ENCODE measurements at regions not wholly inside any gene's neighbourhood (a gene's known extent, or its start where the extent isn't known, plus 50 kb on each side); places are given as distances from the start of the nearest gene placed in this dataset.

DNA sequence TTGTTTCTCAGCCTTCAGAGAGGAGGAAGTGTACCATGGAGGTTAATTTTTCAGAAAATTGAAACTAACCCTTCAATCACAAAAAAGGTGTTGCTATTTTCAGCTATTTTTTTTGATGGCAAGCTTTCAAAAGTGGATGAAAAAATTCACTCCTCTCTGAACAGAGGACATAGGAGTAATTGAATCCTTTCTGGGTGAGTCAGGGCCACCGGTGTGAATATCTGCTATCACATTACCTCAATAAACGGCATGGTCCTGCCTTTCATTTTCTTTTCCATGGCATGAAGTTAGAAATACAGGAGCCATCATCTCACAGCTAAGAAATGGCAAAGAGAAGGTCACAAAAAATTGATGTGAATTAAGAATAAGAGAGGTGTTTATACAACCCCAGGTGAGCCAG, 90.2 kb upstream of the CCDC112 start:
- no peak overlapping the region for H3K4ac ChIP-seq (ENCODE audit: low read depth in 1 of 2, low read length in 2 of 2)
- H3K27me3 ChIP-seq (ENCODE audit: control insufficient read depth in 1 of 2, insufficient read depth in 1 of 2, low read length in 2 of 2) = no peaks in the 10 kb centered on the region
- no peak overlapping the region for H2BK12ac ChIP-seq (ENCODE audit: low read length in 2 of 2)
- no peak overlapping the region for H3K18ac ChIP-seq (ENCODE audit: low read depth in 1 of 2, low read length in 2 of 2)
- H3K27ac ChIP-seq (ENCODE audit: low read length, poor library complexity, severe bottlenecking) = no peak overlapping the region
- no peak overlapping the region for H3K4me3 ChIP-seq (ENCODE audit: insufficient read depth in 1 of 2, low read depth in 1 of 2, low read length in 2 of 2)
- H2AFZ ChIP-seq (ENCODE audit: low read depth, low read length) = no peak overlapping the region
- H3K14ac ChIP-seq (ENCODE audit: low read length in 2 of 2) = no peak overlapping the region
- H3K4me1 ChIP-seq (ENCODE audit: control insufficient read depth, insufficient read depth, low read depth, low read length) = no peaks in the 10 kb centered on the region
- no peaks in the 10 kb centered on the region for H3K79me1 ChIP-seq (replicated peaks; ENCODE audit: low read length, poor library complexity, severe bottlenecking)
- no peak overlapping the region for H2AK5ac ChIP-seq (ENCODE audit: low read length, severe bottlenecking)
- no peak overlapping the region for H2BK15ac ChIP-seq (ENCODE audit: low read depth, poor library complexity, severe bottlenecking)
- no peak overlapping the region for H3K4me2 ChIP-seq (ENCODE audit: low read length, poor library complexity, severe bottlenecking)
- H2BK5ac ChIP-seq (ENCODE audit: low read depth, low read length, poor library complexity, severe bottlenecking) = no peak overlapping the region
- no peak for DNase-seq
- no peak overlapping the region for H3K23ac ChIP-seq (ENCODE audit: low read length in 2 of 2)
- no peak overlapping the region for H2BK120ac ChIP-seq (ENCODE audit: low read depth, low read length)
- no peak overlapping the region for H4K8ac ChIP-seq (ENCODE audit: low read length)
- H3K36me3 ChIP-seq (ENCODE audit: control insufficient read depth in 1 of 2, insufficient read depth in 2 of 2, low read depth in 1 of 2, low read length in 2 of 2) = no peaks in the 10 kb centered on the region
- no peak overlapping the region for H4K91ac ChIP-seq (ENCODE audit: low read length)
- H3K9me3 ChIP-seq (ENCODE audit: control insufficient read depth, low read length) = peaks cover 4% of the 10 kb centered on the region
- H3K9ac ChIP-seq (ENCODE audit: low read length) = no peak overlapping the region
- WGBS = 90% methylated on average over 2 of the region's 2 CpGs

DNA sequence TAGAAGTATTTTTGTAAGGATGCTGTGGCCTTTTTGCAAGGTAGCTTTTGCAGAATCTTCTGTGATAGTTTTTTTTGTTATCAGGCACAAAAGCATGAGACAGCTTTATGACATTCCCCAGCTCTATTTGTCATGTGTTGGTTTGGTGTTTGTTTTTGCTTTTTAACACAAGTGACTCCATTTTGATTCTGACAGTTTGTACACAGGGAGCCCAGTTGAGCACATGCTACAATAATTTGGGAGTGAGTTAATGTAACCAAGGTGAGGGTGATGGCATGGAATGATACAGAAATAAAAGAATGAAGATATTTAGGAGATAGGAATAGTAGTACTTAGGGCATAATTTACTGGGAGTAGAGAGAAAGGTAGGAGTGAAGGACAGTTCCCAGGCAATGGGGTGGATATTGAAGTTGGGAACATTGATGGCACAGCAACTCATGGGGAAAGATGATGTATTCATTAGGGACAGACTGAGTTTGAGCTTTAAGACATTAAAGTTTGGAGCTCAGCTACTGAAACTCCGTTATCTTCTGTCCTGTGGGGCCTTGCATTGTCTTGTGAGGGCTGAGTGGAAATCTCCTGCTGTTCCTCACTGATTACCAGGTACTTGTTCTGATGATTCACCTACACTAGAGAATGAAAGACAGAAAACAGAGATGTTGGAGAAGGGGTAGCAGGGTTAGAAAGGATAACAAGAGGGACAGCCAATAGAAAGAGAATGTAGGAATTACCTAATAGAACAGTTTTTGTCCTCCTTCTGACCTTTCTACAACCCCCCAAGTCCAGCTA, 88.3 kb upstream of the CCDC112 start:
- H2BK120ac ChIP-seq (ENCODE audit: low read depth, low read length) = no peak overlapping the region
- no peak overlapping the region for H2BK5ac ChIP-seq (ENCODE audit: low read depth, low read length, poor library complexity, severe bottlenecking)
- H3K18ac ChIP-seq (ENCODE audit: low read depth in 1 of 2, low read length in 2 of 2) = no peak overlapping the region
- no peak overlapping the region for H2BK12ac ChIP-seq (ENCODE audit: low read length in 2 of 2)
- WGBS = 55% methylated on average over 1 of the region's 1 CpG
- H3K4me1 ChIP-seq (ENCODE audit: control insufficient read depth, insufficient read depth, low read depth, low read length) = peaks cover 2% of the 10 kb centered on the region
- no peak overlapping the region for H3K23ac ChIP-seq (ENCODE audit: low read length in 2 of 2)
- H3K4ac ChIP-seq (ENCODE audit: low read depth in 1 of 2, low read length in 2 of 2) = no peak overlapping the region
- no peaks in the 10 kb centered on the region for H3K27me3 ChIP-seq (ENCODE audit: control insufficient read depth in 1 of 2, insufficient read depth in 1 of 2, low read length in 2 of 2)
- no peak for DNase-seq
- H2BK15ac ChIP-seq (ENCODE audit: low read depth, poor library complexity, severe bottlenecking) = no peak overlapping the region
- no peak overlapping the region for H3K9ac ChIP-seq (ENCODE audit: low read length)
- H3K9me3 ChIP-seq (ENCODE audit: control insufficient read depth, low read length) = peaks cover 11% of the 10 kb centered on the region
- H2AFZ ChIP-seq (ENCODE audit: low read depth, low read length) = no peak overlapping the region
- H3K14ac ChIP-seq (ENCODE audit: low read length in 2 of 2) = no peak overlapping the region
- no peak overlapping the region for H3K4me2 ChIP-seq (ENCODE audit: low read length, poor library complexity, severe bottlenecking)
- no peak overlapping the region for H4K91ac ChIP-seq (ENCODE audit: low read length)
- H3K36me3 ChIP-seq (ENCODE audit: control insufficient read depth in 1 of 2, insufficient read depth in 2 of 2, low read depth in 1 of 2, low read length in 2 of 2) = no peaks in the 10 kb centered on the region
- no peak overlapping the region for H4K8ac ChIP-seq (ENCODE audit: low read length)
- H3K4me3 ChIP-seq (ENCODE audit: insufficient read depth in 1 of 2, low read depth in 1 of 2, low read length in 2 of 2) = no peak overlapping the region
- no peak overlapping the region for H2AK5ac ChIP-seq (ENCODE audit: low read length, severe bottlenecking)
- H3K79me1 ChIP-seq (replicated peaks; ENCODE audit: low read length, poor library complexity, severe bottlenecking) = no peaks in the 10 kb centered on the region
- H3K27ac ChIP-seq (ENCODE audit: low read length, poor library complexity, severe bottlenecking) = no peak overlapping the region

DNA sequence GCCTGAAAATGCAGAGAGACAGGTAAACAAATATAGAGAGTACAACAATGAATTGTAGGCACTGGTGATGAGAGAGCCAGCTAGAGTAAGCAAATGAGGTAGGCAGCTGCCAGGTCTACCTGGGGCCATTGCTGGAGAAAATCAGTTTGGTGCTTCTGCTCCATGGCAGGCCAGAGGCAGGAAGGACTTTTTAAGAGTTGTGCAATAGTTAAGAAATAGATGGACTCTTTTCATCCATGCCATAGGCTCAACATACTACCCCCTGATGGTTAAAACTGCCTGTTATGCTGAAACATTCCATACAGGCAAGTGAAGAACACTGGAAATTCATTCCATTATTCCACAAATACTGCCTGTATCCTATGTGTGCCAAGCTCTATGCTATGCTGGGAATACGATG, 86.5 kb upstream of the CCDC112 start:
- no peaks in the 10 kb centered on the region for H3K27me3 ChIP-seq (ENCODE audit: control insufficient read depth in 1 of 2, insufficient read depth in 1 of 2, low read length in 2 of 2)
- H4K8ac ChIP-seq (ENCODE audit: low read length) = no peak overlapping the region
- H3K36me3 ChIP-seq (ENCODE audit: control insufficient read depth in 1 of 2, insufficient read depth in 2 of 2, low read depth in 1 of 2, low read length in 2 of 2) = no peaks in the 10 kb centered on the region
- no peak overlapping the region for H2AK5ac ChIP-seq (ENCODE audit: low read length, severe bottlenecking)
- H3K4me1 ChIP-seq (ENCODE audit: control insufficient read depth, insufficient read depth, low read depth, low read length) = peaks cover 2% of the 10 kb centered on the region
- H2BK15ac ChIP-seq (ENCODE audit: low read depth, poor library complexity, severe bottlenecking) = no peak overlapping the region
- no peak overlapping the region for H3K4me3 ChIP-seq (ENCODE audit: insufficient read depth in 1 of 2, low read depth in 1 of 2, low read length in 2 of 2)
- no peak overlapping the region for H3K4me2 ChIP-seq (ENCODE audit: low read length, poor library complexity, severe bottlenecking)
- H3K4ac ChIP-seq (ENCODE audit: low read depth in 1 of 2, low read length in 2 of 2) = no peak overlapping the region
- no peak overlapping the region for H2BK12ac ChIP-seq (ENCODE audit: low read length in 2 of 2)
- H4K91ac ChIP-seq (ENCODE audit: low read length) = no peak overlapping the region
- no peak overlapping the region for H3K27ac ChIP-seq (ENCODE audit: low read length, poor library complexity, severe bottlenecking)
- WGBS = no CpG with 5 or more reads among the region's 1 CpG
- no peak overlapping the region for H3K9ac ChIP-seq (ENCODE audit: low read length)
- peaks cover 11% of the 10 kb centered on the region for H3K9me3 ChIP-seq (ENCODE audit: control insufficient read depth, low read length)
- no peak overlapping the region for H2AFZ ChIP-seq (ENCODE audit: low read depth, low read length)
- DNase-seq = no peak
- H2BK5ac ChIP-seq (ENCODE audit: low read depth, low read length, poor library complexity, severe bottlenecking) = no peak overlapping the region
- no peak overlapping the region for H3K18ac ChIP-seq (ENCODE audit: low read depth in 1 of 2, low read length in 2 of 2)
- no peak overlapping the region for H3K14ac ChIP-seq (ENCODE audit: low read length in 2 of 2)
- H3K79me1 ChIP-seq (replicated peaks; ENCODE audit: low read length, poor library complexity, severe bottlenecking) = no peaks in the 10 kb centered on the region
- no peak overlapping the region for H3K23ac ChIP-seq (ENCODE audit: low read length in 2 of 2)
- no peak overlapping the region for H2BK120ac ChIP-seq (ENCODE audit: low read depth, low read length)

DNA sequence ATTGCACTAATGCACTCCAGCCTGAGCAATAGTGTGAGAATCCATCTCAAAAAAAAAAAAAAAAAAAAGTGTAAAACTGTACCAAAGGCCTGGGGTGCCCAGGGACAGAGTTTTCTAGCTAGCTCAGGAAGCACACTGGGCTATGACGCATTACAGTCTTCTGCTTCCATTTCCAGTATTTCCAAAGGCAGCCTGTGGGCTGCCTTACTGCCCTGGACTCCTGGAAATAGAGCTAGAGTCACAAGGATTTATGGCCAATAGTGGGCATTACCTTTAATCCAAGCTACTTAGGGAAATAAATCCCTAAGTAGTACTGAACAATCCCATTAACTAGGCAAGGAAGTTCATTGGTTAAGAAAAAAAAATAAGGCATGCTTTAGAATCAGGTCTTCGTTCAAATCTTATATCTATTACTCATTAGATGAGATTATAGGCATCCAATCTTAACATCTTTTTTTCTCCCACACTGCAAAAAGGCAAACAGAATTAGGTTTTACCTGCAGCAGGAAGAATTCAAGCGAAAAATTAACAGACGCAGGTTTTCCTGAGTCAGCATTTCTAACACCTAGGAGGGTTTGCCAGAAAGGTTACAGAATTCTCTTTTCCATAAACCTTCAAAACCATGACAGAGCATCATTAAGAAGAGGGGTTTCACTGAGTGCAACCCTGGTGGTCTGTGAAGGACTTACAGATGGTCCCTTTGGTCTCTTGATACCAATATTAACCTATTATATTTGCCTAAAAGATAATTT, 85.6 kb upstream of the CCDC112 start:
- no peak overlapping the region for H2AK5ac ChIP-seq (ENCODE audit: low read length, severe bottlenecking)
- no peak overlapping the region for H2BK120ac ChIP-seq (ENCODE audit: low read depth, low read length)
- no peak overlapping the region for H4K91ac ChIP-seq (ENCODE audit: low read length)
- no peak overlapping the region for H3K27ac ChIP-seq (ENCODE audit: low read length, poor library complexity, severe bottlenecking)
- H3K79me1 ChIP-seq (replicated peaks; ENCODE audit: low read length, poor library complexity, severe bottlenecking) = no peaks in the 10 kb centered on the region
- no peak overlapping the region for H3K23ac ChIP-seq (ENCODE audit: low read length in 2 of 2)
- no peak overlapping the region for H3K14ac ChIP-seq (ENCODE audit: low read length in 2 of 2)
- H3K27me3 ChIP-seq (ENCODE audit: control insufficient read depth in 1 of 2, insufficient read depth in 1 of 2, low read length in 2 of 2) = no peaks in the 10 kb centered on the region
- H3K4me2 ChIP-seq (ENCODE audit: low read length, poor library complexity, severe bottlenecking) = no peak overlapping the region
- no peak for DNase-seq
- H3K4ac ChIP-seq (ENCODE audit: low read depth in 1 of 2, low read length in 2 of 2) = no peak overlapping the region
- H3K36me3 ChIP-seq (ENCODE audit: control insufficient read depth in 1 of 2, insufficient read depth in 2 of 2, low read depth in 1 of 2, low read length in 2 of 2) = no peaks in the 10 kb centered on the region
- H3K9ac ChIP-seq (ENCODE audit: low read length) = peak overlapping the region; percentile 42
- WGBS = 97% methylated on average over 4 of the region's 4 CpGs
- no peak overlapping the region for H2AFZ ChIP-seq (ENCODE audit: low read depth, low read length)
- no peak overlapping the region for H2BK5ac ChIP-seq (ENCODE audit: low read depth, low read length, poor library complexity, severe bottlenecking)
- H2BK12ac ChIP-seq (ENCODE audit: low read length in 2 of 2) = no peak overlapping the region
- H2BK15ac ChIP-seq (ENCODE audit: low read depth, poor library complexity, severe bottlenecking) = no peak overlapping the region
- no peak overlapping the region for H4K8ac ChIP-seq (ENCODE audit: low read length)
- H3K18ac ChIP-seq (ENCODE audit: low read depth in 1 of 2, low read length in 2 of 2) = no peak overlapping the region
- peaks cover 11% of the 10 kb centered on the region for H3K9me3 ChIP-seq (ENCODE audit: control insufficient read depth, low read length)
- H3K4me3 ChIP-seq (ENCODE audit: insufficient read depth in 1 of 2, low read depth in 1 of 2, low read length in 2 of 2) = no peak overlapping the region
- H3K4me1 ChIP-seq (ENCODE audit: control insufficient read depth, insufficient read depth, low read depth, low read length) = peaks cover 5% of the 10 kb centered on the region

All from mesenchymal stem cell (in vitro differentiated cells and primary cell).